Right renal pelvis (tissue), 4 donors: ENCODE measurements at regions not wholly inside any gene's neighbourhood (a gene's known extent, or its start where the extent isn't known, plus 50 kb on each side); places are given as distances from the start of the nearest gene placed in this dataset.
A peak's percentile ranks its signal among the peaks of the same experiment; 100 is the strongest.

Experiments used
- DNase-seq, 4 donors: peaks; one replicate each; pipeline ENCODE4 v3.0.0-alpha.2; 2013; ENCODE audit warnings: low read depth in 4 of 4, low spot score in 3 of 4, missing footprints in 1 of 4

- peak; percentile 41 to 55 (median 48) for DNase-seq
Measured at GRCh38 chr14:26984311-26985177, 386.7 kb upstream of the NOVA1 start.

- peak in 1 of 4 donors; percentile 7 for DNase-seq
Measured at GRCh38 chr14:26987744-26988363, 390.0 kb upstream of the NOVA1 start.

GRCh38 chr14:26990946-26991345 is 393.1 kb upstream of the NOVA1 start:
- no peak for DNase-seq

DNA sequence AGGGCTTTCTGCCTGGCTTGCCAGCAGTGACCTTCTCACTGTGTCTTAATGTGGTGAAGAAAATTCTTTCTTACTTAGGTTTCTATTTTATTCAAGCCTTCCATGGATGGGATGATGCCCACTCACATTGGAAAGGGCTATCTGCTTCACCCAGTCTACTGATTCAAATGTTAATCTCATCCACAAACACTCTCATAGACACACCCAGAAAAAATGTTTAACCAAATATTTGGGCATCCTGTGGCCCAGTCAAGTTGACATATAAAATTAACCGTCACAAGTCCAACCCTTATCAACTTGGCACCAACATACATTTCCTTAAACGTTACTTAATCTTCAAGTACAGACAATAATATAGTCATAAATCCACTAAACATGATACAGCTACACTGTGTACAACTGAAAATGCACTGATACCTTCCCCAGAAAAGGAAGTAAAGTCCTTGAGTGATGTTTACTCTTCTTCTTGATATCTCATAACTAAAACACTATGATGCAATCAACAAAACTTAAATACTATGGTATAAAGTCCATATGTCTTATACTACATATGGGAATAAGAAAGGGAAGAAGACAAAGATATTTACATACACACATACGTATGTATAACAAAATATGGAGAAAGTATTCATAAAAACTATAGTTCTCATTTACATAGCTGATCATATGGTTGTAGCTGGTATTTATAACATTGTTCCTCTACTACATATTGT is 394.7 kb upstream of the NOVA1 start:
- no peak for DNase-seq

GRCh38 chr14:26993556-26993955 is 395.7 kb upstream of the NOVA1 start:
- DNase-seq = no peak

- no peak for DNase-seq
Measured at GRCh38 chr14:26995301-26995700, 397.5 kb upstream of the NOVA1 start.

GRCh38 chr14:26996246-26996645 is 398.4 kb upstream of the NOVA1 start:
- no peak for DNase-seq

- DNase-seq = no peak
Measured at GRCh38 chr14:27002179-27002578, 404.3 kb upstream of the NOVA1 start.

DNA sequence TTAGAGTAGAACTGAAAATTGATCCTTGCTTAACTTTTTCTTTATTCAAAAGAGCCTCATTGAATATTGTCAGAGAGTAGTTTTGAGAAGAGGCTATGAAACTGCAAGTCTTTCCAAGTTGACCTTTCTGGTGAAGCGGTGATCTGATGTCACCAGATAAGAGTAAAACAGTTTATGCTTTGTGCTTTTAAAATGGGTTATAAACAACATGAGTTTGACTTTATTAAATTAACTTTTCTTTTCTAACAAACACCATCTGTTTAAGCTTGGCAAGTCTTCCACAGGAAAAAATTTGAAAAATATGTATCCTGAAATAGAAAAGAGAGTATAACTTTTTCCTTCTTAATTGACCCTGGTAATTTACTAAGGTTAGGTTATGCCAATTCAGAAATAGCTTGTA is 408.7 kb upstream of the NOVA1 start:
- DNase-seq = no peak

DNA sequence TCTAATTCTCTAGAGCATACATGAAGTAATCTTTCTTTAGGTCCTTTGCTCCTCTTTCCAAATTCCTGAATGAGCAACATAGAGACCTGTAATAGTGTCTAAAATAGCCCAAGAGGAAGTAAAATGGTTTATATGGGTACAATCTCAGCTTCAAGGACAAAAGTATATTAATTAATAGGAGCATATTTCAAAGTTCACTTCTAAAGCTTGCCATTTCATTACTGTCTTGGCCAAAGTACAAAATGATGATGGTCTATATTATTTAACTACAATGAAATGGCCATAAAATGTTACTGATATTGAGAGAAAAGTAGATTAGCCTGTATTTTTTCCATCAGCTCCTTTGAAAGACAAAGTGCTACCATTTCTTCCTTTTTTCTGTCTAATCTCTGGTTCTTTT is 410.4 kb upstream of the NOVA1 start:
- DNase-seq = no peak

DNA sequence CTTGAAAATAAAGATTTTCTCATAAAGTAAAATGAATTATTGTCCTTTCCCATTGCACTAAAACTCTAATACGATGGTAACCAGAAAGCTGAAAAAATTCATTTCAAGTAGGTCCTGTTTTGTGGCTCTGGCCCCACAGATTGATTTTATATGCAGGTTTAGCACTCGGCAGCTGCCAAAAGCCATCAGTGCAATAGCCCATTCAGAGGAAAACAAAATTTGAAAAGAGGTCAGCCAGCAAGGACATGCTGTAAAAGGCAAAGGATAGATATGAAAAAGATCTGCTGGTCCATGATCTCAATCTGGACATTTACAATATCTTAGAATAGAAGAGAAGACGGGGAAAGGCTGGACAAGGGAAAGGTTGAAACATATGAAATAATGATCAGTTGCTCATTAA is 414.8 kb upstream of the NOVA1 start:
- no peak for DNase-seq

DNA sequence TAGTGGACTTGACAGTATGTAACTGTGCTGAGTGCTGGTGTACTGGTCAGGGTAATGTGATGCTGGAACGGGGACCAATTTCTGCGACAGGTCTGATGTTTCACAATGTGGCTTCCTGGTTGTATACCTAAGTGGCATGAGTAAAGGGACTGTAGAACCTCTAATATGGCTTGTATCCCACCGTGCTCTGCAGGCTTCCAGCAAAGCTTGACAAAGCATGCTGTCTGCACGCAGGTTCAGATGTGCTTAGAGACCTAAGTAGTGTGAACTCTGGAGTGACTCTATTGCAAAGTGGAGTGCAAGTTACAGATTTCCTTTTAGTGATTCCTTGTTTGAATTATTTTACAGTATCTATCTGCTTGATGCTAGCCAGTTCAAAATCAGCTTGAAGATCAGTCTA is 415.8 kb upstream of the NOVA1 start:
- no peak for DNase-seq

DNA sequence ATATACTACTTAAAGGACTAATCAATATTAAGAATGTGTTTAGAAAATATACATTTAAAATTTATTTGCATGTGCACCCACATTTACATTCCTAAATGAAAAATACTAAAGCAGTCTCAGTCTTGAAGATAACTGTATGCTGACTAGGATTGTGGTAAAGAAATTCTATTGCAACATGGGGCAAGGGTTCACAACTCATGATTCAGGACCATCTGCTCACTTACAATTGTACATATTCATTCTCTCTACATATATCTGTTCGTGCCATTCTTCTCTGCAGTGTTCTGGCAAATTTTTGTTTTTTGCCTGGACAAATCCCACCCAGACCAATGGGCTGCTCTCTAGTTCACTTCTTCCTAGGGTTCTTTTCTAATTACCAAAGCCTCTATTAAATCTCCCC is 417.2 kb upstream of the NOVA1 start:
- DNase-seq = no peak

- DNase-seq = no peak
Measured at GRCh38 chr14:27025648-27026047, 427.8 kb upstream of the NOVA1 start.

- no peak for DNase-seq
Measured at GRCh38 chr14:27026097-27026496, 428.3 kb upstream of the NOVA1 start.

DNA sequence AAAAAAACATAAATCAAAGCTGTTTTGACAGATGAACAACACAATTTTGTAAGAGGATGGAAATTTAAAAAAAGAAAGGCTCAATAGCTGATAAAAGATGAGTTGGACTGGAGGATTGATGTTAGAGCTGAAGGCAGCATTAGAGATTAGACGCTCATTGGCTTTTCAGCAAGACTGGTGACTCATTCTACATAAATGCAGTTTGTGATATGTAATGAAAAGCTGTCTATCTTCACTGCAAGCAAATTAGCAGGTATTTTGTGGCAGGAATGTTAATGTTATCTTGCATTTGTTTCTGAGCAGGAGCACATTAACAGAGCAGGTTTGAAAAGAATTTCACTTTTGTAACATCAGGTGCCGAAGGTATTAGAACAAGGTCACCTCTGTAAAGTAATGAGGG is 442.7 kb upstream of the NOVA1 start:
- no peak for DNase-seq

GRCh38 chr14:27049701-27050100 is 451.9 kb upstream of the NOVA1 start:
- peak in 3 of 4 donors; percentile 12 to 40 (median 36) for DNase-seq

DNA sequence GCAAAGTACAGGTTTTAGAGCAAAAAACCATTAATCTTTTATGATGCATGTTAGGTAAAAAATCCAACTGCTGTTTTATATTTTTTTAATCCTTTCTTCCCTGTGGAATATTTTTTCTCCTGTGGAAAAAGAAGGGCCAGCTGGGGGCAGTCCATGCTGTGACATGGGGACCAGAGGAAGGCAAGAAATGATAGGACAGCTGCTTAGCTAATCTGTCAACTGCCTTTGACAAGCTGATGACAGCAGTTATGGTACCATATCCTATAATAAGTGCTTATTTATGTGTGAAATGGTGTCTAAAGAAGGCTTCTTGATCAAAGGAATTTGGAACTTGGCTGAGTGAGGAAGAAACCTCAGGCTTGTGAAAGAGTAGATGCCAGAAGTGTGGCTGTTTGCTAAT is 452.4 kb upstream of the NOVA1 start:
- no peak for DNase-seq

GRCh38 chr14:27056586-27056985 is 458.8 kb upstream of the NOVA1 start:
- no peak for DNase-seq

DNA sequence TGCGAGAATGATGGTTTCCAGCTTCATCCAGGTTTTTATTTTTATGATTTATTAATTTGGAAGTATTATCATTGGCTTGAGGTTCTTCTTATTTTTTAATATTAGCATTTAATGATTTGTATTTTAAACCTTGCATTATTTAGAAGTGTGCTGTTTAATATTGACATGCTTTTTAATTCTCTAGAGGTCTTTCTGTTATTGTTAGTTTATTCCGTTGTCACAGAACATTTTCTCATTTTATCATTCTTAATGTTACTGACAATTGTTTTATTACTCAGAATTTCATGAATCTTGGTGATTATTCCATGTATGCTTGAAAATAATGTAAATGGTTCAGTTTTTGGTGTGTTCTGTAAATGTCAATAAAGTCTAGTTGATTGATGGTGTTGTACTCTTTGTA is 463.5 kb upstream of the NOVA1 start:
- no peak for DNase-seq

- no peak for DNase-seq
Measured at GRCh38 chr14:27063959-27064358, 466.1 kb upstream of the NOVA1 start.

DNA sequence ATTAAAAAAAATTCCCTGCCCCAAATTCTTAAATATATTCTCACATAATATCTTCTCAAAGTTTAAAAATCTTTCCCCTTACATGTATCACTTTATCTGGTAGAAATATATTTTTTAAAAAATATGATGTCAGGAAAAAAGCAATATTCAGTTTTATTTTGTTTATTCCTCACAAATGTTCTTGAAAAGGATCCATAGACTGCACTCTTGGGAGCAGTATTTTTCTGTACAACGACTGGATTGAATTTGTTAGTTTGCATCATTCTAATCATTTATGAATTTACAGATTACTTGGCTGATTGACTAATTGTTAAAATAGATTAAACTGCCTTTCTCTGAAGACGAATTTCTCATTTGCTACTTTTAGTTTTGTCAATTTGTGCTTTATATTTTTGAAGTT is 468.1 kb upstream of the NOVA1 start:
- no peak for DNase-seq
